K562 (cell line): ENCODE measurements at regions not wholly inside any gene's neighbourhood (a gene's known extent, or its start where the extent isn't known, plus 50 kb on each side); places are given as distances from the start of the nearest gene placed in this dataset.

Experiments
- ATAC-seq: fragments of 200-7000 bp; cut with Tn5 transposase; 3 replicates; pipeline ENCODE4 v1.9.1; 2020; ENCODE audit warnings: moderate library complexity
- BruUV-seq: library from RNA; stranded (reverse); fragments of 400-500 nt; replicated peaks from 2 replicates; lab custom pipeline; 2021; lab: Mats Ljungman, UMichigan
- CTCF ChIA-PET: fragments of 300-600 bp; formaldehyde crosslinking; extraction: SDS; loops from one replicate; lab custom pipeline; 2021; ENCODE audit warnings: low intra/inter-chr PET ratio; lab: Yijun Ruan, JAX
- POLR2A ChIA-PET: fragments of 300-600, 350-650 bp; sonication (Branson Sonifier 250); formaldehyde crosslinking; extraction: SDS; loops from one replicate; lab custom pipeline; 2021; ENCODE audit warnings: antibody characterized with exemption, inconsistent platforms; lab: Yijun Ruan, JAX
- DNase-seq, 4 experiments: peaks; one replicate each; pipeline versions ENCODE4 v3.0.0 to v3.0.0-alpha.2; 2011 to 2018; ENCODE audit warnings: low spot score in 3 of 4, mixed read lengths in 3 of 4; ENCODE audit errors: extremely low read depth in 1 of 4
- FAIRE-seq: peaks from 2 replicates; lab custom pipeline; 2011; peaks lifted over from hg19 to GRCh38; lab: Jason Lieb, UNC
- H2AFZ ChIP-seq: 2 replicates; pipeline ENCODE4 v1.6.0; 2011; ENCODE audit warnings: low read depth, low read length, control low read depth, inconsistent platforms
- H3K27ac ChIP-seq: fragments of 200-600 bp; 3 replicates; pipeline ENCODE4 v1.8.0; 2011; ENCODE audit warnings: low read depth, mild to moderate bottlenecking, control low read depth, inconsistent platforms, low read length, moderate library complexity, mixed read lengths; ENCODE audit errors: extremely low read depth
- H3K27me3 ChIP-seq, 2 experiments: fragments of 300-600 bp in 1 of 2; 2 replicates in 1 of 2; 3 replicates in 1 of 2; pipeline versions ENCODE4 v1.6.0 to v1.8.0; 2011; ENCODE audit warnings: inconsistent platforms in 2 of 2, low read length in 2 of 2, mild to moderate bottlenecking in 1 of 2, mixed read lengths in 1 of 2, moderate library complexity in 1 of 2; ENCODE audit not compliant: control insufficient read depth in 2 of 2, insufficient read depth in 2 of 2
- H3K36me3 ChIP-seq: fragments of 300-600 bp; 3 replicates; pipeline ENCODE4 v1.8.0; 2011; ENCODE audit warnings: mild to moderate bottlenecking, low read length, inconsistent platforms; ENCODE audit not compliant: control insufficient read depth, insufficient read depth
- H3K4me1 ChIP-seq, 2 experiments: fragments of 200-600 bp in 1 of 2; replicated peaks in 1 of 2; 2 replicates in 1 of 2; 3 replicates in 1 of 2; pipeline versions ENCODE4 v1.5.1 to v1.8.0; 2011; ENCODE audit warnings: inconsistent platforms in 2 of 2, low read length in 2 of 2, mild to moderate bottlenecking in 1 of 2, mixed read lengths in 1 of 2, moderate library complexity in 1 of 2; ENCODE audit not compliant: control insufficient read depth in 2 of 2, insufficient read depth in 2 of 2
- H3K4me2 ChIP-seq: 2 replicates; pipeline ENCODE4 v1.6.1; 2011; ENCODE audit warnings: low read length, control low read depth, inconsistent platforms, mixed read lengths; ENCODE audit not compliant: insufficient read depth
- H3K4me3 ChIP-seq: fragments of 200-600 bp; sonication (generic), shearing (Covaris generic); 2 replicates; pipeline ENCODE4 v1.5.1; 2016; ENCODE audit warnings: control low read depth, inconsistent platforms
- H3K79me2 ChIP-seq: fragments of 200-600 bp; 3 replicates; pipeline ENCODE4 v1.8.0; 2011; ENCODE audit warnings: low read length, inconsistent platforms; ENCODE audit not compliant: control insufficient read depth, insufficient read depth
- H3K9ac ChIP-seq, 2 experiments: 2 replicates each; pipeline versions ENCODE4 v1.6.0 to v1.6.1; 2011; ENCODE audit warnings: low read depth in 2 of 2, low read length in 2 of 2, control low read depth in 1 of 2, inconsistent platforms in 1 of 2, mild to moderate bottlenecking in 1 of 2, mixed read lengths in 1 of 2; ENCODE audit not compliant: insufficient read depth in 1 of 2
- H3K9me1 ChIP-seq: one replicate; pipeline ENCODE4 v1.6.0; 2011; ENCODE audit warnings: inconsistent platforms, mild to moderate bottlenecking, low read length, moderate library complexity; ENCODE audit not compliant: control insufficient read depth, insufficient read depth
- H3K9me3 ChIP-seq: replicated peaks from 2 replicates; pipeline ENCODE4 v1.5.1; 2011; ENCODE audit warnings: low read depth, low read length, inconsistent platforms; ENCODE audit not compliant: control insufficient read depth, insufficient read depth
- H4K20me1 ChIP-seq: replicated peaks from 2 replicates; pipeline ENCODE4 v1.6.1; 2011; ENCODE audit warnings: low read length, inconsistent platforms, mixed read lengths; ENCODE audit not compliant: control insufficient read depth, insufficient read depth
- BACH1 ChIP-seq: fragments of 200-800 bp; sonication (Bioruptor generic); IDR thresholded peaks from 2 replicates; pipeline ENCODE4 v1.6.1; 2016; ENCODE audit warnings: missing genetic modification characterization, missing compliant biosample characterization
- CBX8 ChIP-seq: fragments of 200-600 bp; sonication (generic); IDR thresholded peaks from 2 replicates; pipeline ENCODE4 v1.6.1; 2012; ENCODE audit warnings: borderline replicate concordance, mixed run types, low read depth, mild to moderate bottlenecking, moderate library complexity, mixed read lengths, low read length, control low read depth, inconsistent platforms; ENCODE audit not compliant: poor library complexity, severe bottlenecking; ENCODE audit errors: extremely low read depth
- EP400 ChIP-seq: fragments of 450-650 bp; IDR thresholded peaks from 2 replicates; pipeline ENCODE4 v1.6.1; 2017; ENCODE audit warnings: antibody characterized with exemption, mild to moderate bottlenecking, moderate library complexity
- HINFP ChIP-seq: fragments of 450-650 bp; conservative IDR thresholded peaks from 2 replicates; pipeline ENCODE4 v1.6.1; 2016; ENCODE audit warnings: missing genetic modification characterization, low read depth, mild to moderate bottlenecking, control low read depth, missing compliant biosample characterization
- HMG20B ChIP-seq: fragments of 250-450 bp; sonication (Bioruptor Pico); IDR thresholded peaks from 2 replicates; pipeline ENCODE4 v1.5.0; 2021; ENCODE audit warnings: mild to moderate bottlenecking
- IFI16 ChIP-seq: fragments of 250-450 bp; sonication (Bioruptor Pico); IDR thresholded peaks from 2 replicates; pipeline ENCODE4 v2.1.2; 2022; ENCODE audit warnings: mild to moderate bottlenecking, inconsistent platforms
- IRF2 ChIP-seq: sonication (generic); formaldehyde crosslinking; IDR thresholded peaks from 2 replicates; pipeline ENCODE4 v1.8.1; 2022; ENCODE audit warnings: mild to moderate bottlenecking, missing genetic modification reagents
- LARP7 ChIP-seq: fragments of 450-650 bp; IDR thresholded peaks from 2 replicates; pipeline ENCODE4 v1.6.1; 2016
- LEF1 ChIP-seq: fragments of 450-650 bp; IDR thresholded peaks from 2 replicates; pipeline ENCODE4 v1.6.1; 2016; ENCODE audit warnings: mild to moderate bottlenecking
- RCOR1 ChIP-seq, 2 experiments: IDR thresholded peaks; 2 replicates each; pipeline ENCODE4 v1.6.1; 2012; ENCODE audit warnings: low read depth in 2 of 2, low read length in 2 of 2, borderline replicate concordance in 1 of 2, improper control_type of control experiment in 1 of 2
- YBX1 ChIP-seq: fragments of 450-650 bp; IDR thresholded peaks from 2 replicates; pipeline ENCODE4 v1.7.1; 2016; ENCODE audit warnings: mild to moderate bottlenecking
- ZNF511 ChIP-seq: sonication (generic); formaldehyde crosslinking; IDR thresholded peaks from 2 replicates; pipeline ENCODE4 v1.8.0; 2022; ENCODE audit warnings: mild to moderate bottlenecking, missing genetic modification reagents
- ZNF586 ChIP-seq: fragments of 450-650 bp; formaldehyde crosslinking; conservative IDR thresholded peaks from 2 replicates; pipeline ENCODE4 v1.4.0; 2020; ENCODE audit warnings: mild to moderate bottlenecking, moderate library complexity
- ZNF639 ChIP-seq, 2 experiments: fragments of 200-800 bp in 1 of 2; sonication (Bioruptor generic) in 1 of 2; sonication (generic) in 1 of 2; formaldehyde crosslinking in 1 of 2; IDR thresholded peaks in 1 of 2; conservative IDR thresholded peaks in 1 of 2; 2 replicates each; pipeline versions ENCODE4 v1.5.0 to v1.6.1; 2016 to 2020; ENCODE audit warnings: missing compliant biosample characterization in 1 of 2, missing genetic modification characterization in 1 of 2, missing genetic modification reagents in 1 of 2
- WGBS: fragments of 100-300 bp; shearing (Covaris generic); methylation state at CpG from one replicate; pipeline ENCODE4 v1.1.6; 2016; ENCODE audit warnings: low coverage, mixed read lengths; ENCODE audit not compliant: insufficient coverage; ENCODE audit errors: missing lambda C conversion rate; 5-methylcytosine and 5-hydroxymethylcytosine counted together
- in situ Hi-C: fragments of 300-500 bp; cut with MboI; formaldehyde crosslinking; loops from 4 replicates; pipeline ENCODE4 v1.15.0; 2018; ENCODE audit warnings: inconsistent platforms, mixed read lengths
- intact Hi-C: fragments of 100-400 bp; cut with micrococcal nuclease; formaldehyde crosslinking; loops from 2 replicates; pipeline ENCODE4 v1.14.2; 2022

DNA sequence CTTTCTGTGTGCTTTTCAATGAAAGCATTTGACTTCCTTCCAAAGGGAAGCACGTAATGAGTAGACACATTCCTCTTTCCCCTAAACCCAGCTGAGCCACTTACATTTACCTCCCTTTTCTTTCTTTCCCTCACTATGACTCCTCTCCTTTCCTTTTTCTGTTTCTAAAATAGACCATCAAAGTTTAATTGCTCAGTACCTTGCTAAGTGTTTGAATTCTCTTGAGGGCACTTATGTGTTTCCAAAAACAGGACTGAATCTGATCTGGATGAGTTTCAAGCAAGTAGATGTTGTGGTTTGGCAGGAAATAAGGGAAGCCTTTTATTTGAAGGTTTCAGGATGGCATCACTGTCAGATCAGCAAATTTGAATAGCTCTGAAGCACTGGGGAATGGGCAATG lies 396.2 kb downstream of the REEP3 start:
- Histone ChIP-seq H3K9me1 (no peaks in the 10 kb centered on the region), H3K79me2 (no peaks in the 10 kb centered on the region), H3K9me3 (no peaks in the 10 kb centered on the region), H3K36me3 (no peaks in the 10 kb centered on the region), H3K4me1 (no peaks in the 10 kb centered on the region), H3K27me3 (no peaks in the 10 kb centered on the region), H3K9ac (no peak overlapping the region), H3K4me2 (no peak overlapping the region), H3K27ac (no peak overlapping the region), H3K4me3 (no peak overlapping the region), H4K20me1 (no peaks in the 10 kb centered on the region), H2AFZ (no peak overlapping the region)
- CTCF ChIA-PET: no interaction called here
- no peak for DNase-seq
- intact Hi-C loops (no loop called here), in situ Hi-C loops (no loop called here)
- BruUV-seq: no TSS peak
- no peak for FAIRE-seq
- POLR2A ChIA-PET: interaction anchor here (0.7 kb wide), 1 partner anchor 10 kb away, joined by 7 read pairs; no protein-coding TSS in a partner anchor
- 0% methylated on average over 1 of the region's 1 CpG for WGBS
- no peak for ATAC-seq
- no peak for TF ChIP-seq LEF1
- TF ChIP-seq BACH1 (tag): no peak
- no peak for TF ChIP-seq HINFP (tag)
- no peak for TF ChIP-seq RCOR1 (IDR thresholded peaks at IDR 0.05; ENCODE audit: borderline replicate concordance in 1 of 2, low read depth in 2 of 2, low read length in 2 of 2)
- no peak for TF ChIP-seq LARP7
- no peak for TF ChIP-seq ZNF586 (CRISPR knock-in tag)
- TF ChIP-seq IRF2: no peak
- TF ChIP-seq HMG20B: no peak
- TF ChIP-seq YBX1: no peak
- no peak for TF ChIP-seq ZNF639 (CRISPR knock-in tag; conservative IDR thresholded peaks at IDR 0.05 in 1 of 2, IDR thresholded peaks at IDR 0.05 in 1 of 2)
- TF ChIP-seq CBX8: no peak
- no peak for TF ChIP-seq ZNF511 (CRISPR knock-in tag)
- no peak for TF ChIP-seq EP400
- no peak for TF ChIP-seq IFI16 (CRISPR knock-in tag)
